SU-DHL-6 (cell line): ENCODE measurements at regions not wholly inside any gene's neighbourhood (a gene's known extent, or its start where the extent isn't known, plus 50 kb on each side); places are given as distances from the start of the nearest gene placed in this dataset.

Source experiments
- EZH2phosphoT487 ChIP-seq: fragments of 200-600 bp; sonication (generic), shearing (Covaris generic); conservative IDR thresholded peaks from 2 replicates; pipeline ENCODE4 v1.6.1; 2018; ENCODE audit warnings: mild to moderate bottlenecking, antibody characterized with exemption, low read length, moderate library complexity, mixed read lengths
- TF ChIP-seq, protein P1 (sequence below): fragments of 200-600 bp; sonication (generic); IDR thresholded peaks from one replicate; pipeline ENCODE4 v1.5.1; 2017; ENCODE audit warnings: antibody characterized with exemption, mild to moderate bottlenecking, low read length, moderate library complexity; ENCODE audit not compliant: insufficient read depth, poor library complexity, severe bottlenecking

DNA sequence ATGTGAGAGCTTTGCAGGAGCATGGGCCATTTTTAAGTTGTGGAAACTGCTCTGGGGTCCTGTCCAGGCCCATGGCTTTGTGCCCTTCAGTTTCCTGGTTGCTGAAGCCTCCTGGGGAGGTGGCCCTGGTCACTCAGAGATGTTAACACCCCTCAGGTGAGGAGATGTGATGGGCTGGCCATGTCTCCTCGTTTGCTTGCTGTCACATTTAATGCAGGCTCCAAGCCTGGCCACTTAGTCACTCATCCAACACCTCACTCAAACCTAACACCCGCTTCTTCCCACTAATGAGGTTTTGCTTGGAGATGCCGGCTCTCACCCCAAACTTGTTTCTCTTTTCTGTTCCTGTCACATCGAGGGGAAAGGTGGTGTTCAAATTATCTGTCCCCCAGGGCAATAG is 192.7 kb downstream of the PTPRU start:
- no peak for TF ChIP-seq EZH2phosphoT487
- TF ChIP-seq, protein P1, sequence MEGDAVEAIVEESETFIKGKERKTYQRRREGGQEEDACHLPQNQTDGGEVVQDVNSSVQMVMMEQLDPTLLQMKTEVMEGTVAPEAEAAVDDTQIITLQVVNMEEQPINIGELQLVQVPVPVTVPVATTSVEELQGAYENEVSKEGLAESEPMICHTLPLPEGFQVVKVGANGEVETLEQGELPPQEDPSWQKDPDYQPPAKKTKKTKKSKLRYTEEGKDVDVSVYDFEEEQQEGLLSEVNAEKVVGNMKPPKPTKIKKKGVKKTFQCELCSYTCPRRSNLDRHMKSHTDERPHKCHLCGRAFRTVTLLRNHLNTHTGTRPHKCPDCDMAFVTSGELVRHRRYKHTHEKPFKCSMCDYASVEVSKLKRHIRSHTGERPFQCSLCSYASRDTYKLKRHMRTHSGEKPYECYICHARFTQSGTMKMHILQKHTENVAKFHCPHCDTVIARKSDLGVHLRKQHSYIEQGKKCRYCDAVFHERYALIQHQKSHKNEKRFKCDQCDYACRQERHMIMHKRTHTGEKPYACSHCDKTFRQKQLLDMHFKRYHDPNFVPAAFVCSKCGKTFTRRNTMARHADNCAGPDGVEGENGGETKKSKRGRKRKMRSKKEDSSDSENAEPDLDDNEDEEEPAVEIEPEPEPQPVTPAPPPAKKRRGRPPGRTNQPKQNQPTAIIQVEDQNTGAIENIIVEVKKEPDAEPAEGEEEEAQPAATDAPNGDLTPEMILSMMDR: no peak
